ENCODE measurements at regions not wholly inside any gene's neighbourhood (a gene's known extent, or its start where the extent isn't known, plus 50 kb on each side); places are given as distances from the start of the nearest gene placed in this dataset.

DNA sequence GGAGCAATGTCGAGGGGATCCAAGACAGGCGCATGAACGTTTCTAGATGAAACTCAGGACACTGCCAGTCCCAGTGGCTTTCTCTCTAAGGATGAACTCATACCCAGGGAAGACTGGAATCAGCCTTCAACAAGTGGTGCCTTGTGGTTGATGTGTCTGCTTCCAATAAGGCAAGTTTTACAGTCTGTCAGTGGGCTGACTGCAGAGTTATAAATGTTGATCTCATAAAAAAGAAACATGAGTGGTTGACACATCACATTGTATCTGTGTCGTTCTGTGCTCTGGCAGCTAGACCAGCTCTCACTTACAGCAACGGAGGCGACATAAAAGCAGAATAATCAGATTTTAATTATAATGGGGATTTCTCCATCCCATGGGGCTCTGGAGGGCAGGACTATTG is 96.7 kb downstream of the SNX19 start:
- no peak for TF ChIP-seq POLR2A (IDR thresholded peaks at IDR 0.05)
- TF ChIP-seq, protein P1, sequence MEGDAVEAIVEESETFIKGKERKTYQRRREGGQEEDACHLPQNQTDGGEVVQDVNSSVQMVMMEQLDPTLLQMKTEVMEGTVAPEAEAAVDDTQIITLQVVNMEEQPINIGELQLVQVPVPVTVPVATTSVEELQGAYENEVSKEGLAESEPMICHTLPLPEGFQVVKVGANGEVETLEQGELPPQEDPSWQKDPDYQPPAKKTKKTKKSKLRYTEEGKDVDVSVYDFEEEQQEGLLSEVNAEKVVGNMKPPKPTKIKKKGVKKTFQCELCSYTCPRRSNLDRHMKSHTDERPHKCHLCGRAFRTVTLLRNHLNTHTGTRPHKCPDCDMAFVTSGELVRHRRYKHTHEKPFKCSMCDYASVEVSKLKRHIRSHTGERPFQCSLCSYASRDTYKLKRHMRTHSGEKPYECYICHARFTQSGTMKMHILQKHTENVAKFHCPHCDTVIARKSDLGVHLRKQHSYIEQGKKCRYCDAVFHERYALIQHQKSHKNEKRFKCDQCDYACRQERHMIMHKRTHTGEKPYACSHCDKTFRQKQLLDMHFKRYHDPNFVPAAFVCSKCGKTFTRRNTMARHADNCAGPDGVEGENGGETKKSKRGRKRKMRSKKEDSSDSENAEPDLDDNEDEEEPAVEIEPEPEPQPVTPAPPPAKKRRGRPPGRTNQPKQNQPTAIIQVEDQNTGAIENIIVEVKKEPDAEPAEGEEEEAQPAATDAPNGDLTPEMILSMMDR (IDR thresholded peaks at IDR 0.05) = no peak
- no peak for TF ChIP-seq EP300 (IDR thresholded peaks at IDR 0.05)

Data from ovary (tissue), 3 donors.